ENCODE measurements at regions not wholly inside any gene's neighbourhood (a gene's known extent, or its start where the extent isn't known, plus 50 kb on each side); places are given as distances from the start of the nearest gene placed in this dataset.

DNA sequence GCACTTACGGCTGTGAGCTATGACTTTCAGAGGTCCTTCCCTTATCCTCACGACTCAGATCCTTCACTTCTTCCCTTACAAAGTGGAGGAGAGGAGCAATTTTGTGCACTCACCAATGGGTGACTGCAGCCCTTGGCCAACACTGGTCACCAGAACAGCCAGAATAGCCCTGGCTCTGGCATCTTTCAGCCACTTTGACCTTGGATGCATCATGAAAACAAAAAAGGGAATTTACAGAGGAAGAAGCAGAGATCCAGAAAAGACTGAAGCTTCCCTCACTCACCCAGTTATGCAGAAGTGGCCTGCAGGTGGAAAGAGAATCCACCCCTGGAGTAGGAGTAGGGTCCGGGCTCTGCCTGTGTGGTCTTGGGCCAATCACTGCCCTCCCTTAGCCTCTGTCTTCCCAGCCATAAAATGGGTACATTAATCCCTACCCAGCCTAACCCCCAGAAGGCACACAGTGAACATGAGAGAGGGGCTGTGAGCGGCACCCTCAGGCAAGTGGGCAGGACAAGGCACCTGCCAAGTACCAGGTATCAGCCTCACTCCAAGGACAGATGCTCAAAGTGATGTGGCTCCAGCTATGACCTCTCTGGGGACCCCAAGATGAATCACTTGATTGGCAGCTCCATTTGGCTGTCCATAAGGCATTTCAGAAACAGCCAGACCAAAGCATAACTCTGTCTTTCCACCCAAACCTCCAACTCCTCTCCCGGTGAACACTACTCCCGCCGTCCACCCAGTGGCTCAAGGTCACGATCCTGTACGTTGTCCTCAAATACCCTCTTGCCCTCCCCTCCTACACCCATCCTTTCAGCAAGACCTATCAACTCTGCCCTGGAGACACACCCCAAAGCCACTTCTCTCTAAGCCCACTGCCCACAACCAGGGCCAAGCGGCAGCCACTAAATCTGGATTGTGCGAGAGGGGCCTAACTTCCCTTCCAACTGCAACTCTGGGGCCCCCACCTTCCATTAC lies 129.8 kb upstream of the ZMIZ1 start:
- Histone ChIP-seq H3K27ac (no peak overlapping the region), H3K36me3 (no peaks in the 10 kb centered on the region), H3K9me3 (no peaks in the 10 kb centered on the region), H3K4me3 (no peak overlapping the region), H3K27me3 (no peaks in the 10 kb centered on the region), H3K4me1 (ENCODE audit: insufficient read depth) (peaks cover 5% of the 10 kb centered on the region)
- WGBS, 3 donors, result 84 to 89% (median 89%) methylated on average over 11 of the region's 11 CpGs
- DNase-seq, result no peak
- intact Hi-C loops (cut with DNase I), result no loop called here
- TF ChIP-seq EP300 (IDR thresholded peaks at IDR 0.05), result no peak
- no peak for TF ChIP-seq POLR2A (IDR thresholded peaks at IDR 0.05)
- TF ChIP-seq CTCF (IDR thresholded peaks at IDR 0.05), result no peak

GRCh38 chr10:78942091-78942501 lies 126.7 kb upstream of the ZMIZ1 start:
- 23 to 34% (median 28%) methylated on average over 4 of the region's 4 CpGs for WGBS, 3 donors
- DNase-seq, result no peak
- no peaks in the 10 kb centered on the region for H3K36me3 ChIP-seq
- TF ChIP-seq POLR2A (IDR thresholded peaks at IDR 0.05) (no peak), EP300 (IDR thresholded peaks at IDR 0.05) (no peak), CTCF (IDR thresholded peaks at IDR 0.05) (no peak)
- no peaks in the 10 kb centered on the region for H3K27me3 ChIP-seq
- H3K9me3 ChIP-seq, result no peaks in the 10 kb centered on the region
- H3K4me1 ChIP-seq (ENCODE audit: insufficient read depth), result peaks cover 18% of the 10 kb centered on the region
- H3K4me3 ChIP-seq, result no peak overlapping the region
- intact Hi-C loops (cut with DNase I), result no loop called here
- H3K27ac ChIP-seq, result no peak overlapping the region

GRCh38 chr10:78944723-78945312 lies 123.9 kb upstream of the ZMIZ1 start:
- intact Hi-C loops (cut with DNase I), result no loop called here
- Histone ChIP-seq H3K4me3 (no peak overlapping the region), H3K27ac (peak overlapping the region in 1 of 2 donors; percentile 56), H3K9me3 (no peaks in the 10 kb centered on the region), H3K4me1 (ENCODE audit: insufficient read depth) (peaks cover 18% of the 10 kb centered on the region), H3K36me3 (no peaks in the 10 kb centered on the region), H3K27me3 (no peaks in the 10 kb centered on the region)
- peak; percentile 75 to 84 (median 80) for DNase-seq
- TF ChIP-seq EP300 (IDR thresholded peaks at IDR 0.05) (no peak), POLR2A (IDR thresholded peaks at IDR 0.05) (no peak), CTCF (IDR thresholded peaks at IDR 0.05) (no peak)
- 11 to 23% (median 16%) methylated on average over 3 of the region's 3 CpGs for WGBS, 3 donors

DNA sequence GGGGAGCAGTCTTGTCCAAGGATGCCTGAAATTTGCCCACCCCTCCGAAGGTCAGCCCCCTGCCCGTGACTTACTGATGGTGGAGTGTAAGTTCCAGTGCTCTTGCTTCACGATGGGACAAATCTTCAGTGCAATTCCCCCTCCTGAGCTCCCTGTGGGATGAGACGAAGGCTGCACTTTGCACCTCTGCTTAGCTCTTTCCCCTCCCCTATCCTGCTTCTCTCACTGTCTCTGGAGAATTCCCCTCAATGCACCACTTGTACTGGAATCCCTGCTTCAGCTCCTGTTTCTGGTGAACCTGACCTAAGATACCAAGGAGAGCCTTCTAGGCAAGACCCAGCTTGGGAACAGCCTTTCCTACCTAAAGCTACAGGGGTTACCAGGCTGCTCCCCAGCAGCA lies 122.9 kb upstream of the ZMIZ1 start:
- intact Hi-C loops (cut with DNase I), result no loop called here
- 77 to 84% (median 79%) methylated on average over 4 of the region's 4 CpGs for WGBS, 3 donors
- H3K4me3 ChIP-seq, result no peak overlapping the region
- no peaks in the 10 kb centered on the region for H3K9me3 ChIP-seq
- H3K36me3 ChIP-seq, result no peaks in the 10 kb centered on the region
- H3K27ac ChIP-seq, result peak overlapping the region in 1 of 2 donors; percentile 29
- DNase-seq, result no peak
- TF ChIP-seq POLR2A (IDR thresholded peaks at IDR 0.05), result no peak
- no peak for TF ChIP-seq CTCF (IDR thresholded peaks at IDR 0.05)
- no peak for TF ChIP-seq EP300 (IDR thresholded peaks at IDR 0.05)
- H3K4me1 ChIP-seq (ENCODE audit: insufficient read depth), result peaks cover 19% of the 10 kb centered on the region
- H3K27me3 ChIP-seq, result no peaks in the 10 kb centered on the region
